Gastroesophageal sphincter (tissue), 4 donors: ENCODE measurements at regions not wholly inside any gene's neighbourhood (a gene's known extent, or its start where the extent isn't known, plus 50 kb on each side); places are given as distances from the start of the nearest gene placed in this dataset.

ENCODE experiments used
- ATAC-seq: fragments of 150-250 bp; one replicate; pipeline ENCODE4 v1.9.1; 2016; ENCODE audit warnings: mild to moderate bottlenecking, moderate library complexity
- H3K27ac ChIP-seq, 4 donors: fragments of 200-600 bp; sonication (generic) in 3 of 4; 1 replicate in 3 of 4; 2 replicates in 1 of 4; pipeline ENCODE4 v1.5.1; 2016 to 2019
- H3K27me3 ChIP-seq: fragments of 200-600 bp; sonication (generic); one replicate; pipeline ENCODE4 v1.5.1; 2019
- H3K36me3 ChIP-seq, 2 donors: fragments of 200-600 bp; sonication (generic); one replicate each; pipeline ENCODE4 v1.5.1; 2019; ENCODE audit warnings: control low read depth in 1 of 2
- H3K4me1 ChIP-seq, 3 donors: fragments of 200-600 bp; sonication (generic); 1 replicate in 2 of 3; 2 replicates in 1 of 3; pipeline ENCODE4 v1.5.1; 2016 to 2019; ENCODE audit warnings: control low read depth in 2 of 3
- H3K4me3 ChIP-seq, 2 donors: fragments of 200-600 bp; sonication (generic); one replicate each; pipeline ENCODE4 v1.5.1; 2019; ENCODE audit warnings: mild to moderate bottlenecking in 1 of 2, moderate library complexity in 1 of 2
- H3K9me3 ChIP-seq, 3 donors: fragments of 200-600 bp; sonication (generic); one replicate each; pipeline ENCODE4 v1.5.1; 2017 to 2019; ENCODE audit warnings: control low read depth in 2 of 3
- EP300 ChIP-seq: sonication (generic); formaldehyde crosslinking; IDR thresholded peaks from one replicate; pipeline ENCODE4 v1.6.1; 2017; ENCODE audit warnings: antibody characterized with exemption, mild to moderate bottlenecking
- POLR2A ChIP-seq, 2 donors: fragments of 450-650 bp; IDR thresholded peaks; one replicate each; pipeline ENCODE4 v1.6.1; 2017; ENCODE audit warnings: antibody characterized with exemption in 2 of 2, mild to moderate bottlenecking in 2 of 2, moderate library complexity in 1 of 2
- POLR2AphosphoS5 ChIP-seq: sonication (generic); formaldehyde crosslinking; IDR thresholded peaks from one replicate; pipeline ENCODE4 v1.6.1; 2017; ENCODE audit warnings: antibody characterized with exemption
- WGBS, 2 donors: methylation state at CpG; one replicate each; pipeline ENCODE4 v1.1.5; 2018; ENCODE audit warnings: low coverage in 1 of 2; 5-methylcytosine and 5-hydroxymethylcytosine counted together
- TF ChIP-seq, protein P1 (sequence below), 4 experiments: fragments of 200-600 bp in 2 of 4; fragments of 450-650 bp in 2 of 4; sonication (generic) in 1 of 4; IDR thresholded peaks; one replicate each; pipeline ENCODE4 v1.5.1; 2017 to 2019; ENCODE audit warnings: antibody characterized with exemption in 4 of 4, mild to moderate bottlenecking in 2 of 4, moderate library complexity in 2 of 4

GRCh38 chr10:130459011-130459410, 322.8 kb downstream of the GLRX3 start:
- WGBS, 2 donors = 71 to 85% methylated on average over 1 to 3 of the region's 4 CpGs
- Histone ChIP-seq H3K27me3 (peaks cover 15% of the 10 kb centered on the region), H3K4me1 (no peaks in the 10 kb centered on the region), H3K9me3 (no peaks in the 10 kb centered on the region), H3K36me3 (no peaks in the 10 kb centered on the region), H3K4me3 (no peak overlapping the region), H3K27ac (no peak overlapping the region)
- TF ChIP-seq EP300 (no peak), POLR2AphosphoS5 (no peak), POLR2A (IDR thresholded peaks at IDR 0.05) (no peak)
- TF ChIP-seq, protein P1, sequence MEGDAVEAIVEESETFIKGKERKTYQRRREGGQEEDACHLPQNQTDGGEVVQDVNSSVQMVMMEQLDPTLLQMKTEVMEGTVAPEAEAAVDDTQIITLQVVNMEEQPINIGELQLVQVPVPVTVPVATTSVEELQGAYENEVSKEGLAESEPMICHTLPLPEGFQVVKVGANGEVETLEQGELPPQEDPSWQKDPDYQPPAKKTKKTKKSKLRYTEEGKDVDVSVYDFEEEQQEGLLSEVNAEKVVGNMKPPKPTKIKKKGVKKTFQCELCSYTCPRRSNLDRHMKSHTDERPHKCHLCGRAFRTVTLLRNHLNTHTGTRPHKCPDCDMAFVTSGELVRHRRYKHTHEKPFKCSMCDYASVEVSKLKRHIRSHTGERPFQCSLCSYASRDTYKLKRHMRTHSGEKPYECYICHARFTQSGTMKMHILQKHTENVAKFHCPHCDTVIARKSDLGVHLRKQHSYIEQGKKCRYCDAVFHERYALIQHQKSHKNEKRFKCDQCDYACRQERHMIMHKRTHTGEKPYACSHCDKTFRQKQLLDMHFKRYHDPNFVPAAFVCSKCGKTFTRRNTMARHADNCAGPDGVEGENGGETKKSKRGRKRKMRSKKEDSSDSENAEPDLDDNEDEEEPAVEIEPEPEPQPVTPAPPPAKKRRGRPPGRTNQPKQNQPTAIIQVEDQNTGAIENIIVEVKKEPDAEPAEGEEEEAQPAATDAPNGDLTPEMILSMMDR (IDR thresholded peaks at IDR 0.05) = no peak
- no peak for ATAC-seq

GRCh38 chr10:130459851-130460490, 323.8 kb downstream of the GLRX3 start:
- 60 to 80% methylated on average over 4 to 5 of the region's 7 CpGs for WGBS, 2 donors
- H3K27ac ChIP-seq = no peak overlapping the region
- TF ChIP-seq, protein P1 (IDR thresholded peaks at IDR 0.05) = no peak
- TF ChIP-seq EP300 (no peak), POLR2AphosphoS5 (no peak), POLR2A (IDR thresholded peaks at IDR 0.05) (no peak)
- ATAC-seq = no peak
- H3K36me3 ChIP-seq = no peaks in the 10 kb centered on the region
- no peaks in the 10 kb centered on the region for H3K9me3 ChIP-seq
- peaks cover 5% of the 10 kb centered on the region for H3K27me3 ChIP-seq
- no peak overlapping the region for H3K4me3 ChIP-seq
- no peaks in the 10 kb centered on the region for H3K4me1 ChIP-seq

DNA sequence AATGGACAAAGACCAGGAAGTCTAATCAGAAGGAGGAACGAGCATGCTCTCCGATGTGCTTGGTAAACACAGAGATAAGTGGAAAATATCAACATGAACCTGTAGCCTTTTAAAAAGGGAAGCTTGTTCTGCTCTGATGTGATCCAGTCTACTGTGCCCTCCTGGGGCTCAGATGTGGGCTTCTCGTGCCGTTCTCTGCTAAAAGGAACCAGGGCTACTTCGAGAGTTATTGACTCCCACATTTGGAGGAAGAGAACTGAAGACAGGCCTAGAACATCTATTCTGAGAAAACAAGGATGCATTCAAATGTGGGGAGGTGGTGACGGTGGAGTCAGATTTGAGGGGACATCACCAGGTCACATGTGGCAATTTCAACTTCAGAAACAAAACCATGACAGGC, 325.4 kb downstream of the GLRX3 start:
- H3K4me1 ChIP-seq = no peaks in the 10 kb centered on the region
- H3K27ac ChIP-seq = no peak overlapping the region
- H3K36me3 ChIP-seq = no peaks in the 10 kb centered on the region
- peaks cover 0 to 2% (median 0%) of the 10 kb centered on the region in 3 donors for H3K9me3 ChIP-seq
- WGBS, 2 donors = 74 to 87% methylated on average over 4 to 5 of the region's 6 CpGs
- no peaks in the 10 kb centered on the region for H3K27me3 ChIP-seq
- ATAC-seq = no peak
- TF ChIP-seq, protein P1 (IDR thresholded peaks at IDR 0.05) = no peak
- TF ChIP-seq POLR2AphosphoS5 (no peak), POLR2A (IDR thresholded peaks at IDR 0.05) (no peak), EP300 (no peak)
- no peak overlapping the region for H3K4me3 ChIP-seq

DNA sequence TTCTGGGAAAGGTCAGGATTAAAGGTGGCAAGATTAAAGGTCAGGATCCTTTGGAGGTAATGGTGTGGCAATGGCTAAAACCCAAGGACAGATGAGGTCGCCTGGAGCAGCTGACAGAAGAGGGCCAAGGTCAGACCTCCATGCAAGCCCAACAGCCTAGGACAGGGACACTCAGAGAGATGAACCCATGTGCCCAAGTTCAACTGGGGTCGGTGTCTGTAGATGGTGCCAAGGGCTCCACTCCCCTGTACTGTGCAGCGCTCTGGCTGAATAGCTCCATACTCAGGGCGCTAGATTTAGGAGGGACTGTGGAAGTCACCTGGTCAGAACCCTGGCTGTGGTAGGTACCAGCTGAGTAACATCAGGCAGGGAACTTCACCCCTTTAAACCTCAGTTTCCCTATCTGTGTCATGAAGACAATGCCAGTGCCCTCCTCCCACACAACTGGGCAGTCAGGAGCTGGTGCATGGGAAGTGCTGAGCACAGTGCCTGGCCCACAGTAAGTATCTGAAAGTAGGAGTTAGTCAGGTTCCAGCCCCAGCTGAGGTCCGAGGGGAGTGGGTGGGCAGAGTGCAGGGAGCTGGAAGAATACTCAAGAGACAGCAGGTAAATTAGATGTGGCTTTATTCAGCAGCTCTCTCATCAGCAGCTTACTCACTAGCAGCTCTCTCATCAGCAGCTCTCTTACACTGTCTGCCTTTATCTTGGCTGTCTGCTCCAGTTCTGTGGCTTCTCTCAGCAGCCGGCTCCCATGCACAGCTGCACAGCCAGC, 327.1 kb downstream of the GLRX3 start:
- Histone ChIP-seq H3K36me3 (no peaks in the 10 kb centered on the region), H3K27ac (no peak overlapping the region), H3K27me3 (no peaks in the 10 kb centered on the region), H3K4me3 (no peak overlapping the region), H3K9me3 (peaks cover 0 to 16% (median 0%) of the 10 kb centered on the region in 3 donors), H3K4me1 (no peaks in the 10 kb centered on the region)
- TF ChIP-seq POLR2A (IDR thresholded peaks at IDR 0.05) = no peak
- no peak for TF ChIP-seq EP300
- TF ChIP-seq POLR2AphosphoS5 = no peak
- TF ChIP-seq, protein P1 (IDR thresholded peaks at IDR 0.05) = no peak
- ATAC-seq = no peak
- WGBS, 2 donors = 42 to 71% methylated on average over 2 to 3 of the region's 6 CpGs
